OCI-LY1 (cell line): ENCODE measurements at regions not wholly inside any gene's neighbourhood (a gene's known extent, or its start where the extent isn't known, plus 50 kb on each side); places are given as distances from the start of the nearest gene placed in this dataset.

Experiments used
- H2AFZ ChIP-seq: fragments of 200-600 bp; sonication (generic), shearing (Covaris generic); 2 replicates; pipeline ENCODE4 v1.6.0; 2014; ENCODE audit warnings: antibody characterized with exemption, mild to moderate bottlenecking, low read length
- H3F3A ChIP-seq: fragments of 200-600 bp; sonication (generic), shearing (Covaris generic); 2 replicates; pipeline ENCODE4 v1.6.0; 2014; ENCODE audit warnings: mild to moderate bottlenecking, antibody characterized with exemption, low read length, moderate library complexity; ENCODE audit not compliant: insufficient read depth
- H3K27ac ChIP-seq: fragments of 200-600 bp; sonication (generic); 2 replicates; pipeline ENCODE4 v1.5.1; 2014; ENCODE audit warnings: low read length, mixed run types, mild to moderate bottlenecking, low read depth; ENCODE audit not compliant: poor library complexity, severe bottlenecking
- H3K27me3 ChIP-seq: fragments of 200-600 bp; sonication (generic); 2 replicates; pipeline ENCODE4 v1.6.0; 2014; ENCODE audit warnings: antibody characterized with exemption, mild to moderate bottlenecking, low read length, moderate library complexity; ENCODE audit not compliant: insufficient read depth
- H3K36me3 ChIP-seq: fragments of 200-600 bp; sonication (generic); 2 replicates; pipeline ENCODE4 v1.6.1; 2014; ENCODE audit warnings: mild to moderate bottlenecking, antibody characterized with exemption, low read length, moderate library complexity, mixed read lengths; ENCODE audit not compliant: insufficient read depth
- H3K4me1 ChIP-seq: fragments of 200-600 bp; sonication (generic); 2 replicates; pipeline ENCODE4 v1.5.1; 2014; ENCODE audit warnings: mild to moderate bottlenecking, low read length, moderate library complexity; ENCODE audit not compliant: insufficient read depth, severe bottlenecking
- H3K4me2 ChIP-seq: fragments of 200-600 bp; sonication (generic), shearing (Covaris generic); 2 replicates; pipeline ENCODE4 v1.6.1; 2014; ENCODE audit warnings: low read length
- H3K4me3 ChIP-seq: fragments of 200-600 bp; sonication (generic); 2 replicates; pipeline ENCODE4 v1.5.1; 2014; ENCODE audit warnings: low read length, low read depth, mild to moderate bottlenecking, mixed read lengths; ENCODE audit not compliant: poor library complexity, severe bottlenecking
- H3K79me2 ChIP-seq: fragments of 200-600 bp; shearing (Covaris generic); 2 replicates; pipeline ENCODE4 v1.6.1; 2016; ENCODE audit warnings: mixed run types, low read length, mixed read lengths; ENCODE audit not compliant: insufficient read depth
- H3K9ac ChIP-seq: fragments of 200-600 bp; sonication (generic), shearing (Covaris generic); 2 replicates; pipeline ENCODE4 v1.6.1; 2014; ENCODE audit warnings: mild to moderate bottlenecking, low read length, mixed read lengths
- H3K9me2 ChIP-seq: fragments of 200-600 bp; sonication (generic), shearing (Covaris generic); 2 replicates; pipeline ENCODE4 v1.6.1; 2014; ENCODE audit warnings: low read depth, mild to moderate bottlenecking, low read length, mixed read lengths
- H3K9me3 ChIP-seq: fragments of 200-600 bp; shearing (Covaris generic); 2 replicates; pipeline ENCODE4 v1.6.1; 2014; ENCODE audit warnings: low read length, mixed read lengths
- H4K20me1 ChIP-seq: fragments of 200-600 bp; sonication (generic), shearing (Covaris generic); 2 replicates; pipeline ENCODE4 v1.6.0; 2016; ENCODE audit warnings: mild to moderate bottlenecking, low read length; ENCODE audit not compliant: insufficient read depth
- CTCF ChIP-seq: fragments of 200-600 bp; sonication (generic), shearing (Covaris generic); IDR thresholded peaks from 2 replicates; pipeline ENCODE4 v1.5.1; 2017; ENCODE audit warnings: mild to moderate bottlenecking, antibody characterized with exemption, low read length, moderate library complexity, mixed read lengths
- EZH2 ChIP-seq: fragments of 200-600 bp; sonication (generic), shearing (Covaris generic); IDR thresholded peaks from 2 replicates; pipeline ENCODE4 v1.8.0; 2017; ENCODE audit warnings: borderline replicate concordance, mixed run types, mild to moderate bottlenecking, antibody characterized with exemption, low read length, moderate library complexity, mixed read lengths

GRCh38 chr1:57761628-57762027 is 337.8 kb upstream of the DAB1 start:
- Histone ChIP-seq H3K4me3 (no peak overlapping the region), H3K36me3 (no peaks in the 10 kb centered on the region), H3K9me2 (no peaks in the 10 kb centered on the region), H3K79me2 (no peaks in the 10 kb centered on the region), H2AFZ (no peak overlapping the region), H4K20me1 (no peaks in the 10 kb centered on the region), H3F3A (no peaks in the 10 kb centered on the region), H3K9ac (no peak overlapping the region), H3K27ac (no peak overlapping the region), H3K4me1 (no peaks in the 10 kb centered on the region), H3K27me3 (no peaks in the 10 kb centered on the region), H3K9me3 (no peaks in the 10 kb centered on the region), H3K4me2 (no peak overlapping the region)
- no peak for TF ChIP-seq EZH2

- no peaks in the 10 kb centered on the region for H3K9me3 ChIP-seq
- TF ChIP-seq EZH2 (no peak), CTCF (no peak)
- H3K4me1 ChIP-seq, result no peaks in the 10 kb centered on the region
- no peak overlapping the region for H3K9ac ChIP-seq
- H3F3A ChIP-seq, result no peaks in the 10 kb centered on the region
- H3K27ac ChIP-seq, result no peak overlapping the region
- H3K36me3 ChIP-seq, result no peaks in the 10 kb centered on the region
- H4K20me1 ChIP-seq, result no peaks in the 10 kb centered on the region
- H3K79me2 ChIP-seq, result no peaks in the 10 kb centered on the region
- no peaks in the 10 kb centered on the region for H3K9me2 ChIP-seq
- no peaks in the 10 kb centered on the region for H3K27me3 ChIP-seq
- no peak overlapping the region for H3K4me2 ChIP-seq
- no peak overlapping the region for H3K4me3 ChIP-seq
- no peak overlapping the region for H2AFZ ChIP-seq
Observed at GRCh38 chr1:57752843-57753242, 329.0 kb upstream of the DAB1 start.

GRCh38 chr1:57748719-57749118 is 324.9 kb upstream of the DAB1 start:
- Histone ChIP-seq H3K9me2 (no peaks in the 10 kb centered on the region), H3K9ac (no peak overlapping the region), H3K36me3 (no peaks in the 10 kb centered on the region), H3K27ac (no peak overlapping the region), H3K4me1 (no peaks in the 10 kb centered on the region), H3K4me3 (no peak overlapping the region), H3F3A (no peaks in the 10 kb centered on the region), H3K79me2 (no peaks in the 10 kb centered on the region), H2AFZ (no peak overlapping the region), H3K27me3 (no peaks in the 10 kb centered on the region), H4K20me1 (no peaks in the 10 kb centered on the region), H3K9me3 (no peaks in the 10 kb centered on the region), H3K4me2 (no peak overlapping the region)
- TF ChIP-seq EZH2, result no peak
- TF ChIP-seq CTCF, result no peak

- Histone ChIP-seq H2AFZ (no peak overlapping the region), H3K27ac (no peak overlapping the region), H3K36me3 (no peaks in the 10 kb centered on the region), H3K4me2 (no peak overlapping the region), H3K27me3 (no peaks in the 10 kb centered on the region), H3F3A (no peaks in the 10 kb centered on the region), H3K4me1 (no peaks in the 10 kb centered on the region), H3K4me3 (no peak overlapping the region), H3K79me2 (no peaks in the 10 kb centered on the region), H3K9me2 (no peaks in the 10 kb centered on the region), H3K9ac (no peak overlapping the region), H3K9me3 (no peaks in the 10 kb centered on the region), H4K20me1 (no peaks in the 10 kb centered on the region)
- TF ChIP-seq EZH2, result no peak
- TF ChIP-seq CTCF, result no peak
Observed at GRCh38 chr1:57747818-57748217, 324.0 kb upstream of the DAB1 start.
